Fibroblast of skin of abdomen (primary cell): ENCODE measurements at regions not wholly inside any gene's neighbourhood (a gene's known extent, or its start where the extent isn't known, plus 50 kb on each side); places are given as distances from the start of the nearest gene placed in this dataset.

ENCODE experiments used
- DNase-seq: peaks from one replicate; pipeline ENCODE4 v3.0.0-alpha.2; 2013

DNA sequence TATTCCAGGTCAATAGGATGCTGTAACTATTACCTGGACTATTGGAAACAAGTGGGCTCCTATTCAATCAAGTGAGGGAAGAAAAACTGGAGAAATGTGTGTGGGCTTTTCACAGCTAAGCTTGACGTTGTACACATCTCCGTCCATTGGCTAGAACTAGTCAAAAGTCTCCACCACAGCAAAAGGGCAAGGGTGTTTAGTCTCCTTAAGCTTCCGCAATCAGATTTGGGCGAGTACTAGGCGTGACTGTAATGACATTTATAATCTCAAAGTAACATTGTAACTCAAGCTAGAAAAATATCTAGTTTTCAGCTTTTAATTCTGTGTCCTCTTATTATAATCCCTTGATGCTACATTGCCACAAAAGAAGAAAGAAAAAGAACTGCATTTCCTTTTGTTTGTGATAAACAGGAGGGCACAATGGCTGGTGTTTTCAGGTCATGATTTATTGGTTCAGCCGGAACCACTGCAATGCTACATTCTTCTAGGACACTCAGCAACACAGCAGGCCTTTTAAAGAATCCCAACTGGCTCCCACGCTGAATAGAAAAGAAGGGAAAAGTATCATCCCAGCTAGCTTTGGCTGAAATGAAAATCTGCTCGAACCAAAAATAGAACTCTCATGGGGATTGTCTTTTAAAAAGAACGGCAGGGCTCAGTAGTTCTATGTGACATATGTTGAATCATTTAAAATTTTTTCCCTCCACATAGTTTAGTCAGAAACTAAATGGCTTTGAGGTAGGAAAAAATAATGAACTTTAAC lies 387.7 kb downstream of the BTBD3 start:
- DNase-seq: no peak

DNA sequence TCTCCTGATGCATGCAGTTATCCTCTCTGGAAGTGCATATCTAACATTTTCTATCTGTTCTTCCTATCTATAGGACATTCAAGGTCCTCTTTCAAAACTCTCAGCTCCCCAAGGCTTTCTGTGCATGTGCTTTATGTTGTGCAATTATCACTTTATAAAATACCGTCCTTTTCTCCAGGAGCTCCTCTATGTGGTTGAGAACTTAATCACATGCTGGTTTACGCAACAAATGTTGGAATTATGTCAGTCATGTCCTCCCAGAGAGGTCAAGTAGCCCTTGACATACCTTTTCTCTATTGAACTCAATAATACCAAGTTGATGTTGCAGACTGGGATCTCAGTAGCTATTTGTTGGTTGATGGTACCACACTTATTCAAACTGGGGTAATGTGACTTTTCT lies 388.4 kb downstream of the BTBD3 start:
- no peak for DNase-seq

DNA sequence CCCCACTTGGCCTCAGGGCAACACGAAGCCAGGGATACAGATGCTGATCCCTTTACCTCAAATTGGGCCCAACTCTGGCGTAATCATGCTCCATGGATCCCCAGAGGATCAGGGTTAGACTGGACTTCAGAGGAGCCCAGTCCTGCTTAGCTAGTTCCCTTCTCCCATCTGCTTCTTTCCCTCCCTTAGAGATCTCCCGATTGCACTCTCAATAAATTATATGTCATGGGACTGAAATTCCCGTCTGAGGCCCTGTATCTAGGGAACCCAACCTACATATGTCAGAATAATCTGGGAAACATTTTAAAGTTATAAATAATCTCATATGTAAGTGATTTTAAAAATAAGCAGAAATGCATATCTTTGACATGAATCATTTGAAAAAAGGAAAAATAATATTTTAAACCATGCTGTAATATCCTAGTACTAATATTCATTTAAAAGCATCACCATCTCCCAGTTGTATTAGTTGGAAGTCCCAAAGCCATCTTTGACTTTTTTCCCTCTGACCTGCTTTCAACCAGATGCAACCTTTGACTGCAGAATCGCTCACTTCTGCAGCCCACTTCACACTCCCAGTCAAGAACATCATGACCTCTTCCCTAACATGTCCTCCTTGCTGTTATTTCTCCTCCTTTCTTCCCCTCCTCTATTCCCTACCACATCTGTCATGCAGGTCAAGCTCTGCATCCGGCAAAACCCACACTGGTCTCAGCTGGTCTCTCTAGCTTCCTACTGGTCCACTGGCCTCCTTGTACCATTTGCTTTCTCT lies 393.6 kb downstream of the BTBD3 start:
- no peak for DNase-seq

DNA sequence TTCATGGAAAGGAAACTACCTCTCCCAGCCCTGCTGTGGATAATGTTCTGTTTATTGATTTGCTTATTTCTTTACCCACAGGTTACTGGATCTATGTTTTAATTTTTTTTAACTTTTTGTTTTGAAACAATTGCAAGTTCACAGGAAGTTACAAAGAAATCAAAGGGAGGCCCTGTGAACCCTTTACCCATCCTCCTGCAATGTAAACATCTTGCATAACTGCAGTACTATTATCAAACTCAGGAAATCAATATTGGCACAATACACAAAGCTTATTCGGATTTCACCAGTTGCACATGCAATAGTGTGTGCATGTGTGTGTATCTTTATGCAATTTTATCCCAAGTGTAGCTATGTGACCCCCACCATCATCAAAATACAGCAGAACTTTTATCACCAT lies 398.0 kb downstream of the BTBD3 start:
- no peak for DNase-seq

DNA sequence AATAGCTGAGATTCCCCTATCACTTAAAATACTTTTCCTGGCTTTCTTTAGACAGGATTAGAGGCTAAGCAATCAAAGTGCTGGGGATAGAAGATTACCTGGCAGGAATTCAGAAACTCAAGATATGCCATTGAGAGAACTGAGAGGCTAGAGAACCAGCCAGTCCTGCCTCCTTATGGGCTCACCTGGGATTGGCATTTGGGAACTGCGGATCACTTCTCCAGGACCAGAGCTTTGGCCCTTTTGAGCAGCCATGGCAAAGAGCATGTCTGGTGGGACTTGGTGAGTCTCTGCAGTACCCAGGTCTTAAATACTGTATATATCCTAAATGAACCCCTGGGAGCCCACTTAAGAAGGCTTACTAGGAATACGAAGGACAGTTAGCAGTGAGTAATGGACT lies 399.1 kb downstream of the BTBD3 start:
- no peak for DNase-seq

DNA sequence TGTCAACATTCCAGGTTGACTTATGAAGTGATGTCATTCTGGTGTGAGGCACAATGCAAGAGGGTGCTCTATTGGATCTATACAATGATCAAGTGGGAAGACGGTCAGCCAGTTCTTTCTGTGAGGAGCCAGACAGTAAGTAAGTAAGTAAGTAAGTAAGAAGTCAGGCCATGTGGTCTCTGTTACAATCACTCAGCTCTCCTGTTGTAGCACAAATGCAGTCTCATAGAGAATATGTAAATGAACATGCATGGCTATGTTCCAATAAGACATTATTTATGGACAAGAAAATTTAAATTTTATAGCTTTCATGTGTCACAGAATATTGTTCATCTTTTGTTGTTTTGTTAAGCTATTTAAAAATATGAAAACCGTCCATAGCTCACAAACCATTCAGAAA lies 399.7 kb downstream of the BTBD3 start:
- no peak for DNase-seq

DNA sequence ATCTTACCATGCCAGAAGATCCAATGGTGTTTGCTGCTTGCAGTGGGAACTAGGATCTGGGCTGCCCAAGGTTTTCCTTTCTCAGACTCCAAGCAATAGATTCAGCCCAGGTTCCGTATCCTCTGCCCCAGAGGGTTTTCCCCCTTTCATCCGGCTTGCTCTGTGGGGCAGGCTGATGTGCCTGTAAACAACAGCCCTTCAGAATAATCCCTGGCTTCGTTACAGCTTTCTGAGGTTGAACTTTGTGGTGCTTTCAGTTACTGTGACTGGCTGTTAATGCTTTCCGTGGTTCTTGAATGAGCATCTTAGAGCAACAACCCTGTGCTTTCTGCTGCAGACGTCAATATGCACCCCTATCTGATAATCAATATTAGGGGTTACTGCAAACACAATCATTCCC lies 400.4 kb downstream of the BTBD3 start:
- no peak for DNase-seq

DNA sequence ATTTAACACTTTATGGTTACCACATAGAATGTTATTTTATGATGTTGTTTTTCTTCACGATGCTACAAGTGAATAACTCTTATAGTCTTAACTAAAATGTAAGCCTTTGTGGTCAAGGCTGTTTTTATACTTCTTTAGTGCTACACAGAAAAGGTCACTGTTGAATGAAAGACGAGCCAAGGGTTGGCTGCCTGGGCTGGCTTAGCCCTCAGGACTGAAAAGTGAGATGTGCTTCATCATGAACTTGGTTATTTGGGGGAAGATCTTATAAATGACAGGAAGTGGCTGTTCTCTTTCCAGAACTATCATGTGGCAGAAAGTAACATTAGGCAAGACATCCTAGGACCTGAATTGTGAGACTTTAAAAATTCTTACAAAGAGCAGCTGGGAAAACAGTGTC lies 404.0 kb downstream of the BTBD3 start:
- DNase-seq: no peak

DNA sequence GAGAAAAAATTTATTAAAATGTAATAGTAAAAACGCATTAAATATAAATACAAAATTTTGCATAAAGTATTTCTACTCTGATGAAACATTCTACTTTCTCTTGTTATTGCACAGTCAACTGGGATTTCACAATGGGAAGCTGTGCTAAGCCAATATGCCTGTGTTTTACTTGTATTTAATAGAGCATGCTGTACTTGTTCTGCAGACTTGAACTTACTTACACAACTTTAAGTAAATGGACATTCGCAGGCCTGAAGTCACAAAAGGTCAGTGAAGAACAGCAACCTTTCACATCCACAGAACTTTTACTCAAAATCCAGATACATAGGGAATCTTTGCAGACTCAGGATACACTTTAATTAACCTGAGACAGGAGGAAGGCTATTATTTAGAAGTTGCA lies 409.5 kb downstream of the BTBD3 start:
- no peak for DNase-seq

DNA sequence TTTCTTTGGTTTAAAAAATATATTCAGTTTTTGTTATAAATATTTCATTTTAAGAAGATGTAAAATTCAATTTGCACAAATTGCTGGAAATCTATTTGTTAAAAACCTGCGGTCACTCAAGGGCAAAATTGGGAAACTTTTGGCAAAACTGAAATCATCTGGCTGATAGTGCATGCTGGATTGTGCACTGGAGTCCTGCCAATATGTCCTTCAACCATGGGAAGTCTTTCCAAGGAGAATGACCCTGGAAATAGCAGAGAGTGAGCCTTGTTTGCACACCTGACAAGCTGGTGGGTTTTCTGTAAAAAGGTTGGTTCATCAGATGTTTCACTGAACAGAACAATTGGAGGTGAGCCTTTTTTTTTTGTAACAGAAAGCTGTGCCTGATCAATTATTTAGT lies 413.5 kb downstream of the BTBD3 start:
- no peak for DNase-seq

DNA sequence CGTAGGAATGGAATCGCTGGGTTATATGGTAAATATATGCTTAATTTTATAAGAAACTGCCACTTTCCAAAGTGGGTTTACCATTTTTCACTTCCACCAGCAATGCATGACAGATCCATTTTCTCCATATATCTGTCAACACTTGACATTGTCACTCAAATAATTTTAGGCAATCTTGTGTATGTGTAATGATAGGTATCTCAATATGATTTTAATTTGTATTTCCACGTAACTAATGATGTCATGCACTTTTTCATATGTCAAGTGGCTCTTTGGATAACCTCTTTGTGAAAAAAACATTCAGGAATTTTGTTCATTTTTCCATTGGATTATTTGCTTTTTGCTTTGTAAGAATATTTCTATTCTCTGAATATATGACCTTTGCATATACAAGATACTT lies 419.9 kb downstream of the BTBD3 start:
- no peak for DNase-seq

DNA sequence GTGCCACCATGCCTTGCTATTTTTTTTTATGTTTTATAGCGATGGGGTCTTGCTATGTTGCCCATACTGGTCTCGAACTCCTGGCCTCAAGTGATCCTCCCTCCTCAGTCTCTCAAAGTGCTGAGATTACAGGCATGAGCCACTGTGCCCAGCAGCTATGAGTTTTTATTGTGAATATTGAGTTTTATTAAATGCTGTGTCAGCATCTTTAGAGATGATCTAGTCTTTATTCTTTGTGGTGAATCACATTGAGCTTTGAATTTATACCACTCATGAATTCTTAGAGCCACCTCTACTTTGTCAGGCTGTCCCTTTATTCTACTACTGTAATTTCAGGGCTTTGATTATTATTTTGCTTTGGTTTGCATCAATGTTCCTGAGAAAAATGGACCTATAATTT lies 428.3 kb downstream of the BTBD3 start:
- no peak for DNase-seq

DNA sequence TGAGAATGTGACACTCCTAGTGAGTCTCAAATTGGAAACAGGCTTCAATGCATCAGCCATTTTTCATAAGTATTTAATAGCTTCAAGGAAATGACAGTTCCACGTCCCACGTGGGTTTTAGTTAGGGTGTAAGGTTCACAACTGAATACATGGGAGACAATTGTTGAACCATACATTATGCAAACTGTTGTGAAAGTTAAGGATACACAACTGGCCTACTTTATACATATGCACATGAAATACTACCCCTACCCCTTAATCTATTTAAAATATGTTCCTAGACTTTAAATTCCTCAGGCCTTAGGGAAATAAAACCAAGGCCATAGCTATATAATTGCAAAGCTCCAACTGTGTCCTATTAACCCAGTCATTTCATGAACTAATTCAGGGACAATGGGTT lies 436.1 kb downstream of the BTBD3 start:
- no peak for DNase-seq

DNA sequence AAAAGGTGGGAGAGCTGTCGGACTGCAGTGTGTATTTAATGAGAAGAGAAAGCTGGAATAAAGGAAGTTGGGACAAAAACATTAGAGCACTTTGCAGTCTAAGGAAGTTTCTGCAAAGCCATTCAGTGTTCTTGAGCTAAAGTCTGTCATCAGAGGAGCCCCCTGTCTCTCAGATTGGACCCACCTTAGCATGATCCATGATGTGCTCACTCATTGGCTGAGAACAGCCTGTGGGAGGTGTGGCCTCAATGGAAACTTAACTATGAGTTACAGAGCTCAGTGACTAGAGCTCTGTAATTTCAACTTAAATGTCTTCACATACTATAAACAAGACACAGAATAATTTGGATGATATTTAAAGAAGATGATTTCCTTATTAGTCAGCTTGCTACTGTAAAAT lies 437.0 kb downstream of the BTBD3 start:
- no peak for DNase-seq

DNA sequence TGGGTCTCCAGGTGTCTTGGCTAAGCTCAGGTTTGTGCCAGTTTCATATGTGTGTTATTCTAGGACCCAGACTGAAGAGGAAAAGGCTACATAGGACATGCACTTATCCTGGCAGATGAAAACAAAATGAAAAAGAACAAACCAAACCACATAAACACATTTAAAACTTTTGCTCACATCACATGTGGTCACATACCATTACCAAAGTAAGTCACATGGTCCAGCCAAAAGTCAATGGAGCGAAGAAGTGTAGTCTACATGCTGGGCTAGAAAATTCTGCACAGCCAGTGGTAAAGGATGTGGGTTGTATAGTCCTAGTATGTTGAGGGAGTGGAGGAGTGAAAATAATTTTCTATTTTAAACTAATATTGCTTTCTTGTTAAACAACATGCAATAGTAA lies 437.5 kb downstream of the BTBD3 start:
- no peak for DNase-seq

DNA sequence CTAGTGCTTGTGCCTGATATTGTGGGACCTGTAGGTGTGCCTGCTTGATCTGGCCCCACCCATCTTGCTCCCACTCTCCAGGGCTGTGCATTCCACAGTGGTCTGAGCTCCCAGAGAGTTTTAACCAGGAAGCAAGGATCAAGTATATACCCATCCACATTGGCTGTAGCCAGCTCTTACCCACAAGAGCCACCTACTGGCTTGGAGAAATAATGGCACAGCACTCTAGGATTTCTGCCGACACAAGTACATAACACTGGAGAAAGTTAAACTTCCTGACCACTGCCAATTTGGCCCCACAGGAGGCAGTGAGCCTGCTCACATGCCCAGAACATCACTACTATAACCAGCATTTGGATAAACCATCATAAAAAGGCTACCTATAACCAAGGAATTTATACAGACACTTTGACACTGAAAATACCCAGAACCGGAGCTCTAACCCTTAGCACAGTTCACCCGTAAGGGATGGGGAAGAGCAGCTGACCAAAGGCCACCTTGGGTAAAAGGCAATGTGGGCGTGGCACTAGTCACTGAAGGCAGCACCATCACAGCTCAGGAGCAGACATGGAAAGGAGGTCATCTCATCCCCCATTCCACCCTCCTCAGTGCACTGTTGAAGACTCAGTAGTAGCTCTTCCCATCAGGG lies 440.4 kb downstream of the BTBD3 start:
- DNase-seq: peak; percentile 1

DNA sequence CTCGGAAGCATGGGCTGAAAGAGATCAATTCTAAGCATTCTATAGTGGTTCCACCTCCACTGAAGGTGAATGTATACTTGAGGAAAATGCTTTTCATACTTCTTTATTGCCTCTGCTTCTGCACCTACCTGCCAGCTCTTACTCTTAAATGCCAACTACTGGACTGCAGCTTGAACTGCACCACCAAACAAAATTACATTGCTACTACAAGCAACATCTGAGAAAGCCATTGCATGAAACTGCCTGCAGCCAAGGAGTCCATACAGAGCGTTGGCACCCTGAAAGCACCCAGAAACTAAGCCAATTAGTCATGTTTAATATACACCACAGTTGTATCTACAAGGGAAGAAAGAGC lies 440.9 kb downstream of the BTBD3 start:
- DNase-seq: no peak

DNA sequence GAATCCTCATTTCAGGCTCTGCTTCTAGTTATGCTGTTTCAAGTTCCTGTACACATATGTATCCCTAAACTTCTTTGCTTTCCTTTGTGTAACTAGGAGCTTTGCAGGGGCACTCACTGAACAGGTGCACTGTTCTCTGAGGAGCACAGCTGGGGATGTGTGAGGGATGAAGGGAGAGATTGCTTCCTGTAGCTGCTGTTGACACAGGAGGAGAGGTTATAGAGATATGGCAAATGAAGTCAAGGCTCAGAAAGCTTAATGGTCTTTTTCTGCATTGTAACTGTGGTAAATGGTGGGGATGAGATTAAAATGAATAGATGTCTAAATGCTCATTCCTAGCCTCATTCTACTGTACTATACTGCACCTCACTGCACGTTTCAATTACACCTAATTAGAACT lies 454.3 kb downstream of the BTBD3 start:
- no peak for DNase-seq

DNA sequence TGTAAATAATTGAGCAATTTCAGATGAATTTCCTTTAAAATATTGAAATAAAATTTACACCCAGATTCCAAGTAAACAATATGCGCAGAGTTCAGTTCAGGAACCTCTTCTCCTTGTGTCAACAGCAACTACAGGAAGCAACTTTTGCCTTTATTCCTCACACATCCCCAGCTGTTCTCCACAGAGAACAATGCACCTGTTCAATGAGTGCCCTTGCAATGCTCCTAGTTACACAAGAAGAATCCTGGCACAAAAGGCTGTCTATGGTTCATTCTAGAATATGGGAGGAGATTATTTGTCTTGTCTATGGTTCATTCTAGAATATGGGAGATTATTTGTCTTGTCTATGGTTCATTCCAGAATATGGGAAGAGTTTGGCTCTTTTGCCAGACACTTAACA lies 454.9 kb downstream of the BTBD3 start:
- no peak for DNase-seq

DNA sequence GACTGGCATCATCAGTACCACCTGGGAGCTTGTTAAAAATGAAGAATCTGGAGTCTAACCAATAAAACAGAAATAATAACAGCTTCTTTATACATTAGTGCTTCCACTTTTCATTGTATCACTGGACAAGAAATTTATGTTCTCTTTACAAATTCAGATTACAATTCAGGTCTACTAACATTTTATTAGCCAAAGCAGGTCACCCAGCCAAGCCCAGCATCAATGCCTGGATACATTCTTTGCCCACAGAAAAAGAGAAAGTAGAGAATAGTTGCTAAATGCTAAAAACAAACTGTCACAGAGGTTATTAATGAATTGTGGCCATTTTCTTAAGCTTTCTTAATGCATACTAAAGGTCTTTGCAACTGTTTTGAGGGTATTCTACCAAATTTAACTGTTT lies 458.3 kb downstream of the BTBD3 start:
- DNase-seq: no peak

DNA sequence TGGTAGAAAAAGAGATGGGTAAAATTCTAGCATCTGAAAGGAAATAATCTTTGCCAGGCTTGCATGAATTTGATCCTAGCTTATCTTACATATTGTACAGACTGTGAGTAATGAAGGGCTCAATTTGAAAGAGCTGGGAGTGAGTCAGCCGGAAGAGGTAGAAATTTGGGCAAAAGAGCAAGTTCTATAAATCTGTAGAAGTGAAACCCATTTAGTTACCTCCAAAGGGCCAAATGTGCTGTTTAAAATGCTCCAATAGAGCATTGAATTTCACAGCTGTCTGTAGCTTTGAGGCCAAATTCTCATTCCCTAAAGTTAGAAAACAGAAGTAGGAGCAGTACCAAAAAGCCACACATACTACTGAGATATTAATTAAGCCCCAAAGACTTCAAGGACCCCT lies 466.1 kb downstream of the BTBD3 start:
- no peak for DNase-seq

DNA sequence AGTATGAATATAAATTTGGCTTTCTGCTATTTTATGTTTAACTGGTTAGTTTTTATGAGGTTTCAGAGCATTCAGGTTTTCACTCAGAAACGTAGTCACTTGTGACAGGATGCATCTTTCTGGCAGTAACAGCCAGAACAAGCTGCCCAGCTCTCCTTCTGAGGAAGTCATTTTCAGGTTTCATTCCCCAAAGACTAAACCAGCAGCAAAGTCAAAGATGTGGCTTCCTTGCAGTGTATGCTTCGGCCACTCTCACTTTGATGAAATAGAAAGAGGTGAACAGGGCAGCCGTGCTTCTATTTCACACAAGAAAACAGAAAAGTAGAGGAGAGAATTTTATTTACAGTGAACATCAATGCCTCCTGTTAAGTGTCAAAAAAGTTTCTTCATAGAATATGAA lies 469.1 kb downstream of the BTBD3 start:
- no peak for DNase-seq

DNA sequence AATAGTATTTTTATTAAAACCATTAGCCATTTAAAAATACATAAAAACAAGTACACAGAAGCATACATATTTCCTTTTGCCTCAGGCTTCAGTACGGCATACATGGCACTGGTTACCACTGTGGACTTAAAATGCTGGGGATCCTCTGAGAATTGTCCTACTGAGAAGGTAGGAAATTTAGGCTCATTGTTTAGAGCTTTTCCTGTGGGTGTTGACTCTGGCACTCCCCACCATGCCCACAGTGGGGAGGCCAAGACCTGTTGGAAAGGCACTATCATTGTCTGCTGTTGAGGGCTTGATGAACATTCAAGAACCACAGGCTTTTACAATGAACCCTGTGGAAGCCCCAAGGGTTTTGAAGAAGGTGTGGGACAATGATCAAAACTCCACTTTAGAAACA lies 473.4 kb downstream of the BTBD3 start:
- DNase-seq: no peak

DNA sequence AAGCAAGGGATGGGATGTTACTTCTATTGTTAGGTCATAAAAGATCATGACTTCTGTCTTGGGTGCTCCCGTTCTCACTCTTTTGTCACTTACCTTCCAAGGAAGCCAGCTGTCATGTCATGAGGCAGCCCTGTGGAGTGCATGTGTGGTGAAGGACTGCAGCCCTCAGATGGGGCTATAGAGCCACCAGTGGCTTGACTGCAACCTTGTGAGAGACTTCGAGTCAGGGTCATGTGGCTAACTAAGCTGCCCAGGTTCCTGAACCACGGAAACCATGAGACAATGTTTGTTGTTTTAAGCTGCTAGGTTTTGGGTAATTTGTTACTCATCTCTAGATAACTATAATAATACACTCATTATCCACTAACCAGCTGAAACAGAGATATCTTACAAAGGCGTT lies 477.1 kb downstream of the BTBD3 start:
- no peak for DNase-seq
